ENCODE measurements at regions not wholly inside any gene's neighbourhood (a gene's known extent, or its start where the extent isn't known, plus 50 kb on each side); places are given as distances from the start of the nearest gene placed in this dataset.

GRCh38 chr13:40197049-40197448 is 469.4 kb downstream of the FOXO1 start:
- DNase-seq (ENCODE audit: low read depth), result no peak
- TF ChIP-seq, protein P1, sequence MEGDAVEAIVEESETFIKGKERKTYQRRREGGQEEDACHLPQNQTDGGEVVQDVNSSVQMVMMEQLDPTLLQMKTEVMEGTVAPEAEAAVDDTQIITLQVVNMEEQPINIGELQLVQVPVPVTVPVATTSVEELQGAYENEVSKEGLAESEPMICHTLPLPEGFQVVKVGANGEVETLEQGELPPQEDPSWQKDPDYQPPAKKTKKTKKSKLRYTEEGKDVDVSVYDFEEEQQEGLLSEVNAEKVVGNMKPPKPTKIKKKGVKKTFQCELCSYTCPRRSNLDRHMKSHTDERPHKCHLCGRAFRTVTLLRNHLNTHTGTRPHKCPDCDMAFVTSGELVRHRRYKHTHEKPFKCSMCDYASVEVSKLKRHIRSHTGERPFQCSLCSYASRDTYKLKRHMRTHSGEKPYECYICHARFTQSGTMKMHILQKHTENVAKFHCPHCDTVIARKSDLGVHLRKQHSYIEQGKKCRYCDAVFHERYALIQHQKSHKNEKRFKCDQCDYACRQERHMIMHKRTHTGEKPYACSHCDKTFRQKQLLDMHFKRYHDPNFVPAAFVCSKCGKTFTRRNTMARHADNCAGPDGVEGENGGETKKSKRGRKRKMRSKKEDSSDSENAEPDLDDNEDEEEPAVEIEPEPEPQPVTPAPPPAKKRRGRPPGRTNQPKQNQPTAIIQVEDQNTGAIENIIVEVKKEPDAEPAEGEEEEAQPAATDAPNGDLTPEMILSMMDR (IDR thresholded peaks at IDR 0.05; ENCODE audit: insufficient read depth, low read length, poor library complexity, severe bottlenecking), result no peak
- H3K4me3 ChIP-seq (ENCODE audit: low read depth, low read length), result no peak overlapping the region
- H3K36me3 ChIP-seq (ENCODE audit: control insufficient read depth, insufficient read depth, low read length), result no peaks in the 10 kb centered on the region
- H3K27me3 ChIP-seq (ENCODE audit: control insufficient read depth, insufficient read depth, low read length), result no peaks in the 10 kb centered on the region

- Histone ChIP-seq H3K36me3 (ENCODE audit: control insufficient read depth, insufficient read depth, low read length) (no peaks in the 10 kb centered on the region), H3K4me3 (ENCODE audit: low read depth, low read length) (no peak overlapping the region), H3K27me3 (ENCODE audit: control insufficient read depth, insufficient read depth, low read length) (no peaks in the 10 kb centered on the region)
- TF ChIP-seq, protein P1 (IDR thresholded peaks at IDR 0.05; ENCODE audit: insufficient read depth, low read length, poor library complexity, severe bottlenecking), result no peak
- no peak for DNase-seq (ENCODE audit: low read depth)
Observed at GRCh38 chr13:40197936-40198595, 468.4 kb downstream of the FOXO1 start.

DNA sequence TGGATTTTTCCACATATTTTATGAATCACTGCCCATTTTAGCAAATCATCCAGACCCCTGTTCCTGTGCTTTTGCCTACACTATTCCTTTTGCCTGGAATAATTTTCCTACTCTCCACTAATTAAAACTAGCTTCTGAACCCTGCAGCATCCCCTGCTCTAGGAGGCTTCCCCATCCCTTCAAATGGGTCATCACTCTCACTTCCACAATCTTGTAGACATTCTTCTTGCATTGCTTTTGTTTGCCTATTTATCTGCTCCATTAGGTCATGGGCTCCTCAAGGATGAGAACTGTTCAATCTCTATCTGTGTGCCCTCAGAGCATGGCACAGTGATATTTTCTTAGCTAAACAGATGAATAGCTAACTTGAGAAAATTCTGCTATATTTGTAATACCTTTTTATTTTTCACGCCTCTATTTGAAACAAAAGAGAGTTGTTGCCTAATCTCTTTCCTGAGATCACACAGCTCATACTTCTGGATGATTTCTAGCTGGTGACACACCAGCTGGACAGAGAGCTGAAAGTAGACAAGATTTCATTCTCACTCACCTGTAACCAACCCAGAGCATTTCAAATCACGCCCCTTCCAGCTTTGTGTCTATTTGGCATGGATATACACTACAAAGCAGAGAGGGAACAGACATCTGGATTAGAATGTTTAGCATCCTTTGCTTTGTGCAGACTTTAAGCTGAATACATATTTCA is 466.0 kb downstream of the FOXO1 start:
- Histone ChIP-seq H3K36me3 (ENCODE audit: control insufficient read depth, insufficient read depth, low read length) (no peaks in the 10 kb centered on the region), H3K27me3 (ENCODE audit: control insufficient read depth, insufficient read depth, low read length) (no peaks in the 10 kb centered on the region), H3K4me3 (ENCODE audit: low read depth, low read length) (no peak overlapping the region)
- TF ChIP-seq, protein P1 (IDR thresholded peaks at IDR 0.05; ENCODE audit: insufficient read depth, low read length, poor library complexity, severe bottlenecking), result no peak
- DNase-seq (ENCODE audit: low read depth), result no peak

- no peaks in the 10 kb centered on the region for H3K27me3 ChIP-seq (ENCODE audit: control insufficient read depth, insufficient read depth, low read length)
- no peaks in the 10 kb centered on the region for H3K36me3 ChIP-seq (ENCODE audit: control insufficient read depth, insufficient read depth, low read length)
- H3K4me3 ChIP-seq (ENCODE audit: low read depth, low read length), result no peak overlapping the region
- no peak for DNase-seq (ENCODE audit: low read depth)
- TF ChIP-seq, protein P1 (IDR thresholded peaks at IDR 0.05; ENCODE audit: insufficient read depth, low read length, poor library complexity, severe bottlenecking), result no peak
Observed at GRCh38 chr13:40204246-40204645, 462.2 kb downstream of the FOXO1 start.

DNA sequence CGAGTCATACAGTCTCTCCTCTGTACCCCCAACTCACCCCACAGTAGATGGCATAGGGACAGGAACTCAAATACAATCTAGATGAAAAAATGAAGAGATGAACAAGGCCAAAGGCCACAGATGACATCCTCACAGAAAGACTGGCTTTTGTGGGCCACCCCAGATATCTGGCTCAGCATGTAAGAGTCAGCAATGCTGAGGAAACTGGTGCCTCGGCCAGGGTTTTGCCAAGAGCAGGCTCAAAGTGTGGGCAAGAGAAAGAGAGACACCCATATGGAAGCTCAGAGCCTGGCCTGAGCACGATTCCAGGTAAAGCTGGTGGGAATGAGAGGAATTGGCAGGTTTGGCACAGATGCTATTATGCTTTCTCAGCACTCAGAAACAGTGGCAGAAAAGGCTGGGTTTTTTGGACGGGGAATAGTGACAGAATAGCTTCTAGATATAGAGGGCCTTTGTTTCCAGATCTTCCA is 460.6 kb downstream of the FOXO1 start:
- Histone ChIP-seq H3K36me3 (ENCODE audit: control insufficient read depth, insufficient read depth, low read length) (no peaks in the 10 kb centered on the region), H3K4me3 (ENCODE audit: low read depth, low read length) (no peak overlapping the region), H3K27me3 (ENCODE audit: control insufficient read depth, insufficient read depth, low read length) (no peaks in the 10 kb centered on the region)
- TF ChIP-seq, protein P1 (IDR thresholded peaks at IDR 0.05; ENCODE audit: insufficient read depth, low read length, poor library complexity, severe bottlenecking), result no peak
- no peak for DNase-seq (ENCODE audit: low read depth)

Measured in kidney epithelial cell (primary cell).